ENCODE measurements at regions not wholly inside any gene's neighbourhood (a gene's known extent, or its start where the extent isn't known, plus 50 kb on each side); places are given as distances from the start of the nearest gene placed in this dataset.

DNA sequence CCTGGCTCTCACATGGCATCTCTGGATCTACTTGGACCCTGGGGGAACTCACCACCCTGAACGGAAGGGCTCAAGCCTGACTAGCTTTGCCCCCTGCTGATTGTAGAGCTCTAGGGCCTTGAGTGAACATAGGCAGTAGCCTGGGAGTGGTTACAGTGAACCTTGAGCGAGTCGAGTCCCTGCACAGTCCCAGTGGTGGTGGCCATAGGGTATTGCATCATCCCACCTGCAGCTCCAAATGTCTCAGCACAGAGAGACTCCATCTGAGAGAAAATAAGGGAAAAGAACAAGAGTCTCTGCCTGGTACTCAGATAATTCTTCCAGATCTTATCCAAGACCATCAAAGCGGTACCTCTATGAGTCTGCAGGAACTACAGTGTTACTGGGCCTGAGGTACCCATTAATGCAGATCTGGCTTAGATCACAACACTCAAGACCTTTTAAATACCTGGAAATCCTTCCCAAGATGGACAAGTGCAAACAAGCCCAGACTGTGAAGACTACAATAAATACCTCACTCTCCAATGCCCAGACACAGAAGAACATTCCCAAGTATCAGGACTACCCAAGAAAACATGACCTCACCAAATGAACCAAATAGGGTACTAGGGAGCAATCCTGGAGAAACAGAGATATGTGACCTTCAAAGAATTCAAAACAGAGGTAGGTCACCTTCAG is 167.5 kb upstream of the TET2 start:
- TF ChIP-seq POLR2AphosphoS5 (IDR thresholded peaks at IDR 0.05; ENCODE audit: low read depth, low read length) = no peak
- no peak for TF ChIP-seq REST (IDR thresholded peaks at IDR 0.05; ENCODE audit: insufficient read depth in 1 of 2, low read depth in 2 of 2, low read length in 2 of 2)
- TF ChIP-seq FOXP2 (optimal IDR thresholded peaks at IDR 0.05; ENCODE audit: borderline replicate concordance, extremely low read depth, extremely low read length, insufficient read depth) = no peak
- no peak for TF ChIP-seq SIN3A (IDR thresholded peaks at IDR 0.05; ENCODE audit: borderline replicate concordance, insufficient read depth, low read length)
- no peak for TF ChIP-seq TAF1 (IDR thresholded peaks at IDR 0.05; ENCODE audit: borderline replicate concordance, insufficient read depth, low read length)

DNA sequence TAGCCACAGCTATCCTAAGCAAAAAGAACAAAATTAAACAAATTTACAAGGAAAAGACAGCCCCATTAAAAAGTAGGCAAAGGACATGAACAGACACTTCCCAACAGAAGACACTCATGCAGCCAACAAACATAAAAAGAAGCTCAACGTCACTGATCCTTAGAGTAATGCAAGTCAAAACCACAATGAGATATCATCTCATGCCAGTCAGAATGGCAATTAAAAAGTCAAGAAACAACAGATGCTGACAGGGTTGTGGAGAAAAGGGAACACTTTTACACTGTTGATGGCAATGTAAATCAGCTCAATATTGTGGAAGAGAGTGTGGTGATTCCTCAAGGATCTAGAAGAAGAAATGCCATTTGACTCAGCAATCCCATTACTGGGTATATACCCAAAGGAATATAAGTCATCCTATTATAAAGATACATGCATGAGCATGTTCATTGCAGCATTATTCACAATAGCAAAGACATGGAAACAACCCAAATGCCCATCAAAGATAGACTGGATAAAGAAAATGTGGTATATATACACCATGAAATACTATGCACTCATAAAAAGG is 163.0 kb upstream of the TET2 start:
- TF ChIP-seq POLR2AphosphoS5 (IDR thresholded peaks at IDR 0.05; ENCODE audit: low read depth, low read length) = no peak
- no peak for TF ChIP-seq FOXP2 (optimal IDR thresholded peaks at IDR 0.05; ENCODE audit: borderline replicate concordance, extremely low read depth, extremely low read length, insufficient read depth)
- no peak for TF ChIP-seq TAF1 (IDR thresholded peaks at IDR 0.05; ENCODE audit: borderline replicate concordance, insufficient read depth, low read length)
- no peak for TF ChIP-seq REST (IDR thresholded peaks at IDR 0.05; ENCODE audit: insufficient read depth in 1 of 2, low read depth in 2 of 2, low read length in 2 of 2)
- no peak for TF ChIP-seq SIN3A (IDR thresholded peaks at IDR 0.05; ENCODE audit: borderline replicate concordance, insufficient read depth, low read length)

- TF ChIP-seq REST (IDR thresholded peaks at IDR 0.05; ENCODE audit: insufficient read depth in 1 of 2, low read depth in 2 of 2, low read length in 2 of 2) = no peak
Measured at GRCh38 chr4:104986306-104986705, 160.4 kb upstream of the TET2 start.

- TF ChIP-seq REST (IDR thresholded peaks at IDR 0.05; ENCODE audit: insufficient read depth in 1 of 2, low read depth in 2 of 2, low read length in 2 of 2) (no peak), FOXP2 (optimal IDR thresholded peaks at IDR 0.05; ENCODE audit: borderline replicate concordance, extremely low read depth, extremely low read length, insufficient read depth) (no peak), SIN3A (IDR thresholded peaks at IDR 0.05; ENCODE audit: borderline replicate concordance, insufficient read depth, low read length) (no peak)
Measured at GRCh38 chr4:104989371-104989770, 157.3 kb upstream of the TET2 start.

- TF ChIP-seq TAF1 (IDR thresholded peaks at IDR 0.05; ENCODE audit: borderline replicate concordance, insufficient read depth, low read length) = no peak
- no peak for TF ChIP-seq SIN3A (IDR thresholded peaks at IDR 0.05; ENCODE audit: borderline replicate concordance, insufficient read depth, low read length)
- no peak for TF ChIP-seq FOXP2 (optimal IDR thresholded peaks at IDR 0.05; ENCODE audit: borderline replicate concordance, extremely low read depth, extremely low read length, insufficient read depth)
- TF ChIP-seq POLR2AphosphoS5 (IDR thresholded peaks at IDR 0.05; ENCODE audit: low read depth, low read length) = no peak
- TF ChIP-seq REST (IDR thresholded peaks at IDR 0.05; ENCODE audit: insufficient read depth in 1 of 2, low read depth in 2 of 2, low read length in 2 of 2) = no peak
Measured at GRCh38 chr4:105002278-105002677, 144.4 kb upstream of the TET2 start.

Data from PFSK-1 (cell line).